SJCRH30 (cell line): ENCODE measurements at regions not wholly inside any gene's neighbourhood (a gene's known extent, or its start where the extent isn't known, plus 50 kb on each side); places are given as distances from the start of the nearest gene placed in this dataset.

Experiments used
- DNase-seq, 2 experiments: peaks; one replicate each; pipeline ENCODE4 v3.0.0-alpha.2; 2015 to 2020
- H3K27ac ChIP-seq: fragments of 250-450 bp; sonication (Bioruptor Pico); 2 replicates; pipeline ENCODE4 v1.5.1; 2020; ENCODE audit warnings: mild to moderate bottlenecking, moderate library complexity
- H3K27me3 ChIP-seq: fragments of 250-450 bp; sonication (Bioruptor Pico); 2 replicates; pipeline ENCODE4 v1.5.1; 2020; ENCODE audit warnings: mild to moderate bottlenecking, moderate library complexity
- H3K36me3 ChIP-seq: fragments of 250-450 bp; sonication (Bioruptor Pico); 2 replicates; pipeline ENCODE4 v1.5.1; 2020; ENCODE audit warnings: mild to moderate bottlenecking, moderate library complexity
- H3K4me1 ChIP-seq: fragments of 250-450 bp; sonication (Bioruptor Pico); 2 replicates; pipeline ENCODE4 v1.5.1; 2020; ENCODE audit warnings: mild to moderate bottlenecking, moderate library complexity
- H3K4me3 ChIP-seq: fragments of 250-450 bp; sonication (Bioruptor Pico); 2 replicates; pipeline ENCODE4 v1.5.1; 2020; ENCODE audit warnings: mild to moderate bottlenecking, moderate library complexity
- H3K9me3 ChIP-seq: fragments of 250-450 bp; sonication (Bioruptor Pico); replicated peaks from 2 replicates; pipeline ENCODE4 v1.5.1; 2020; ENCODE audit warnings: mild to moderate bottlenecking, moderate library complexity

DNA sequence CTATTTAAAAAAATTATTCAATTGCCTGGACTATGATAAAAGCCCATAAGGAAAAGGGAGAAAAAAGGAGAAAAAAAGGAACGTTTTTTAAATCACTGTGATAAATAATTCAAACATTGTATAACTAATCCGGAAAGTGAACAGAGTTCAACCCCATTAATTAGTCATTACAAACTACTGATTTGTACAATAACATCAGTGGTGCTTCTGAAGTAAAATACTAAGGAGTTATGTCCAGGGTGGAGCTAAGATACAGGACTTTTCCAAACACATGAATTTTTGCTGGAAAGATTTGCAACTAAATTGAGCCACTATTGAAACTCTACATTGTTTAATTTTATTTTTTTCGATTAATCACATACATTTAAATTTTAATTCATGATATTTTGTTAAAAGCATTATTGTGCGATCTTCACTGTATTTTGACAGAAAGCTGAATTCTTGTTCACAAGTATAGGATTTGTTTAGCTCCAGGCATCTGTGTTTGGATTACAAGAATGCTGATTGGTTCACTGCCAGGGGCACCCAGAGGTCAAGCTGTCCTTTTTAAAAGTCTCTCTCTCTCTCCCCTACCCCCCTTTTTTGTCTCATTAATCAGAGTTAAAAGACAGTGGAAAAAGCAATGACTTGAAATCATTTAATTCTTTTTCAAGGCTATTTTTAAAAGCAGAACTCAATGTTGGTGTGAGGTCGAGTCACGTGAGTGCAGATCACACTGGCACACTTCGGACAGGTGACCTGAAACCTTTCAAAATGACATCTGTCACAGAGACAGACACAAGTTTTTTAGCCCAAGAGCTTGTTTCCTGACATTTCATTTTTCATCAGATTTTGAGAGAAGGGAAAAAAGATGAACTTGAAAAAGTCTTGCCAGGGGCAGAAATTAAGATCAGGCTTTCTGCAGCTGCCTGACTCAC is 387.3 kb downstream of the NR2F1-AS1 start:
- H3K36me3 ChIP-seq = no peaks in the 10 kb centered on the region
- no peaks in the 10 kb centered on the region for H3K27me3 ChIP-seq
- H3K4me3 ChIP-seq = no peak overlapping the region
- H3K9me3 ChIP-seq = no peaks in the 10 kb centered on the region
- DNase-seq = peak; percentile 8 to 35
- peaks cover 48% of the 10 kb centered on the region for H3K4me1 ChIP-seq
- peak overlapping the region; percentile 77; the same call in 1 of the 2 replicates for H3K27ac ChIP-seq

DNA sequence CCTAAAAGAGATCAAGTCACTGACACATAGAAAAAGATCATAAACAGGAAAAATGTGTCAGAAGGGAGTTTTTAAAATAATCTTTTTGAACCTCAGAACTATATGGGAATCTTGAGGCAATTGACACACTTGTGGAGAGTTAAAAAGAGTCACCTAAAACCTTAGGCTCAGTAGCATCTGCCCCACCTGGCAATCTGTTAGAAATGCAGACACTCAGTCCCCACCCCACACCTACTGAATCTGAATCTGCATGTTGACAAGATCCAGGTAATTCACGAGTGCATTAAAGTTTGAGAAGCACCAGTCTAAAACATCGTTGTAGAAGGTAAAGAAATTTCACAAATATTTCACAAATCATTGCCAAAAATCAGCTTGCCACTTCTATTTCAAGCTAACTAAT is 388.3 kb downstream of the NR2F1-AS1 start:
- no peak for DNase-seq
- peaks cover 48% of the 10 kb centered on the region for H3K4me1 ChIP-seq
- no peak overlapping the region for H3K4me3 ChIP-seq
- no peaks in the 10 kb centered on the region for H3K9me3 ChIP-seq
- H3K36me3 ChIP-seq = no peaks in the 10 kb centered on the region
- peak overlapping the region; percentile 77 for H3K27ac ChIP-seq
- H3K27me3 ChIP-seq = no peaks in the 10 kb centered on the region

GRCh38 chr5:93192087-93192486 is 388.9 kb downstream of the NR2F1-AS1 start:
- Histone ChIP-seq H3K36me3 (no peaks in the 10 kb centered on the region), H3K27ac (peak overlapping the region; percentile 77), H3K9me3 (no peaks in the 10 kb centered on the region), H3K4me1 (peaks cover 48% of the 10 kb centered on the region), H3K27me3 (no peaks in the 10 kb centered on the region), H3K4me3 (no peak overlapping the region)
- DNase-seq = peak; percentile 32 to 77

- H3K27ac ChIP-seq = peak overlapping the region; percentile 77
- no peaks in the 10 kb centered on the region for H3K9me3 ChIP-seq
- no peak overlapping the region for H3K4me3 ChIP-seq
- peaks cover 48% of the 10 kb centered on the region for H3K4me1 ChIP-seq
- H3K36me3 ChIP-seq = no peaks in the 10 kb centered on the region
- H3K27me3 ChIP-seq = no peaks in the 10 kb centered on the region
- no peak for DNase-seq
Observed at GRCh38 chr5:93191035-93191817, 389.8 kb downstream of the NR2F1-AS1 start.

DNA sequence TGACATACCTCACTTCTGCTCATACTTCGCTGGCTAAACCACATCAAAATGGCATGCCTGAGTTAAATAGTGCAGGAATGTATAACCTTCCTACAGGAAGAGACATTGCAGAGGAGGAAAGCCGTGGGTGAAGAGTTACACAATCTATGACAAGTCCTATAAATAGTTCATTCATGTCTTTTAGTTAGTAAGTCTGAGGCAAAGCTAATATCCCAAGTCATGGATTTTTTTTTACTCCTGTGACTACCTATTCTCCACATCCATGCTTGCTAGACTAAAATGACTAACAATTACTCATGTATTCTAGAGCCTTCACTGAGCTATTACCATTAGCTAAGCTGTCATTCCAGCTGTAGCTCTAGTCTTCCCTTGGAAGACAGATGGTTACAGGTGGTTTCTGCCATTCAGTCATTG is 391.3 kb downstream of the NR2F1-AS1 start:
- Histone ChIP-seq H3K4me1 (peaks cover 48% of the 10 kb centered on the region), H3K9me3 (no peaks in the 10 kb centered on the region), H3K27me3 (no peaks in the 10 kb centered on the region), H3K36me3 (no peaks in the 10 kb centered on the region), H3K4me3 (no peak overlapping the region), H3K27ac (peak overlapping the region; percentile 53)
- peak; percentile 25 to 56 for DNase-seq

- Histone ChIP-seq H3K27ac (no peak overlapping the region), H3K27me3 (no peaks in the 10 kb centered on the region), H3K4me1 (peaks cover 47% of the 10 kb centered on the region), H3K9me3 (no peaks in the 10 kb centered on the region), H3K36me3 (no peaks in the 10 kb centered on the region), H3K4me3 (no peak overlapping the region)
- DNase-seq = no peak
Observed at GRCh38 chr5:93188876-93189485, 392.0 kb downstream of the NR2F1-AS1 start.

DNA sequence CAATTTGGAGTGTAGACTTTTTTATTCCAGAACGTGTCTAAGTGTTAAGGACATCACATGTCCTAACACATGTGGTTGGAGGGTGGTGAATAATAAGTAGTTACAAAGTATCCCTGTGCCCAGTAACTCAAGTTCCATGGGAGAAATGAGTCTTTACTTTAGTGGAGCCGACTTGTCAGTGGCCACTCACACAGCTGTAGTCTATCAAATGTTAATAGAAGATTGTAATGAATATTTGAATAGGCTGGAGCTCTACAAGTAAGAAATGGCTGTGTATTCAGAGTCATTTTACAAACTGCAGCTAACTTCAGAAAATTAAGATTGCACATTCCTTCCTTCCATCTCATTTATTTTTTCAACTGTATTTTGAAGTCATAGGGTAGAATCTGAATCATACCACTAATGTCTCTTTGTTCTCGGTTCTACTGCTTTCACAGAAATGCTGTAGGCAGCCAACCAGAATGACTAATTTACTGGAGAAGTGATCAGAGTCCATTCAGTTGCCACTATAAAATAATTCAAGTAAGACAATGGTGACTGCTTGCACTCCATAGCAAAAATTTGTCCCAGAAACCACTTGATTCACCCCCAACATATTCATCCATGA is 394.8 kb downstream of the NR2F1-AS1 start:
- no peak for DNase-seq
- peaks cover 20% of the 10 kb centered on the region for H3K4me1 ChIP-seq
- no peaks in the 10 kb centered on the region for H3K9me3 ChIP-seq
- H3K27ac ChIP-seq = no peak overlapping the region
- H3K36me3 ChIP-seq = no peaks in the 10 kb centered on the region
- no peak overlapping the region for H3K4me3 ChIP-seq
- no peaks in the 10 kb centered on the region for H3K27me3 ChIP-seq

GRCh38 chr5:93184041-93184440 is 397.0 kb downstream of the NR2F1-AS1 start:
- Histone ChIP-seq H3K4me1 (no peaks in the 10 kb centered on the region), H3K9me3 (no peaks in the 10 kb centered on the region), H3K27me3 (no peaks in the 10 kb centered on the region), H3K27ac (no peak overlapping the region), H3K4me3 (no peak overlapping the region), H3K36me3 (no peaks in the 10 kb centered on the region)
- DNase-seq = no peak

DNA sequence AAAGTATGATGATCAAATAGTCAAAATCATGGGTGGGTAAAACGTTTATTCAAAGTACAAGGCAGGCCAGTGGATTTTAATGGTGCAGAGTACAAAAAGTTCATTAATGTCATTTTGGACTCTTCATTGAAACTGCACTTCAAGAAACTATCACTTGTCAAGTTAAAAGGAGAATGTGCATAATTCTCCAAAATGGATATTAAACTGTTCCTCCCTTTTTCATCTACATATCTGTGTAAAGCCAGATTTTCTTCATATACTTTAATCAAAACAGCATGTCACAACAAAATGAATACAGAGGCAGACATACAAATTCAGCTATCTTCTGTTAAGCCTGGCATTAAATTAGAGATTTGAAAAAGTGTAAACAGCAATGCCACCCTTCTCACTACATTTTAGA is 401.6 kb downstream of the NR2F1-AS1 start:
- Histone ChIP-seq H3K27ac (no peak overlapping the region), H3K4me3 (no peak overlapping the region), H3K4me1 (no peaks in the 10 kb centered on the region), H3K36me3 (no peaks in the 10 kb centered on the region), H3K27me3 (no peaks in the 10 kb centered on the region), H3K9me3 (no peaks in the 10 kb centered on the region; the same call in 1 of the 2 replicates)
- DNase-seq = no peak

GRCh38 chr5:93174930-93175329 is 406.1 kb downstream of the NR2F1-AS1 start:
- no peaks in the 10 kb centered on the region for H3K4me1 ChIP-seq

DNA sequence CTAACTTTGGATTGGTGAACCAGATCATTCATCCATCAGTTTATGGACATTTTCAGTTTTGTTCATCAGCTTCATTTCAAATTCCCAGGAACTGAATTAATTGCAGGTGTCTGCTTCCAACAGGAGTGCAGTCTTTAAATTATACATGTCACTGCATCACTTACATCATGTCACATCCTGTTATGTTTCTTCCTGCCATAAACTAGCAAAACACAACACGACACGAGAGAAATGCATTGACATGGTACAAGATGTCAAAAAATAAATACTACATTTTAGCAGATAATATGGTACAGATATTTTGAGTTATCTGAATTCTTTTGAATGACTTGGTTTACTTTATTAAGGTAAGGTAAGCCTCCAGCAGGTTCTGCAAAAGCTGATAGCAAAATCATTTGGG is 415.5 kb downstream of the NR2F1-AS1 start:
- Histone ChIP-seq H3K4me1 (peaks cover 17% of the 10 kb centered on the region), H3K4me3 (no peak overlapping the region), H3K36me3 (no peaks in the 10 kb centered on the region), H3K9me3 (no peaks in the 10 kb centered on the region), H3K27me3 (no peaks in the 10 kb centered on the region), H3K27ac (no peak overlapping the region)
- DNase-seq = no peak

More at GRCh38 chr5:93174930-93175329, 406.1 kb downstream of the NR2F1-AS1 start:
- Histone ChIP-seq H3K27me3 (no peaks in the 10 kb centered on the region), H3K36me3 (no peaks in the 10 kb centered on the region), H3K4me3 (no peak overlapping the region), H3K9me3 (peaks cover 3% of the 10 kb centered on the region; the same call in 1 of the 2 replicates), H3K27ac (no peak overlapping the region)
- DNase-seq = no peak

DNA sequence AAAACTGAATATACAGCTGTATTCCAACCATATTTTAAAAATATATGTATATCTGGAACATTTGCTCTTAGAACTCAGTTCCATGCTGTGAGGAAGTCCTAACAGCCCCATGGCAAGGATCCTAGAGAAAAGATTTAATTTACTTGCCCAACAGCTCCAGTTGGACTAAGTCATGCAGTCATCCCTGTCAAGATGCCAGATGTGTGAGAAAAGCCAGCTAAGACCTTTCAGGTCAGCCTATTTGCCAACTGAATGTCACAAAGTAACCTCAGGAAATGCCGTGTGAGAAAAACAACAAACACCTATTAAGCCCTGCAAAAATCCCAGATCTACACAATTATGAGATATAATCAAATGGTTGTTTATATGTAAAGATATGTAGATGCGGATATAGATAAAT is 416.3 kb downstream of the NR2F1-AS1 start:
- no peaks in the 10 kb centered on the region for H3K27me3 ChIP-seq
- peaks cover 17% of the 10 kb centered on the region for H3K4me1 ChIP-seq
- H3K4me3 ChIP-seq = no peak overlapping the region
- DNase-seq = peak in 1 of 2 experiments; percentile 19
- no peaks in the 10 kb centered on the region for H3K9me3 ChIP-seq
- no peak overlapping the region for H3K27ac ChIP-seq
- no peaks in the 10 kb centered on the region for H3K36me3 ChIP-seq

DNA sequence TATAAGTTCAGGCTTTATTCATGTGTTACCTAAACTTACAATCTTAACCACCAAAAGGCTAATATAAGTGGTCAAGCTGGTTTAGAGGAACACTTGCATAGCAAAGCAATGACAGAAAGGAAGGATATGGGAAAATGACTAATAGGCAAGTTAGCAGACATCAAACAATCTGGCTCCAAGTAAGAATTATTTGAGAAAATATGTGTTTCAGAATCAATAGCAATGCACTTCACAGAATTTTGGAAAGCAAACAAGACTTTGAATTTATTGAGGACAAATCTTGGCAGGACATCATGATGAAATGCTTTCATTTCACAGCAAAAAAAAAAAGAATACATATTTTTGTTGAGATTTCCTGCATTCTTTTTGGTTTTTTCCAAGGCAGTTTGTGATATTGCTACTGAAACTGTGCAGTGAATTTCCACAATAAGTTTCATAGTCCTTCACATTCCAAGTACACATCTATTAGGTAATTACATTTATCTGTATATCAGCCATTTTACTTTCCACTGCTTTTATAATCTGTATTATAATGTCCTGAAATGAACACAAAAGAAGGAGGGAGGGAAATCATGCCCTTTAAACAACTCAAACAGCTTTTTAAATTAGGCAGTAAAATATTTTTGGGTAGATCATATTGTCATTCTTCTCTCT is 417.9 kb downstream of the NR2F1-AS1 start:
- Histone ChIP-seq H3K36me3 (no peaks in the 10 kb centered on the region), H3K27ac (peak overlapping the region; percentile 45), H3K4me3 (no peak overlapping the region), H3K9me3 (no peaks in the 10 kb centered on the region), H3K27me3 (no peaks in the 10 kb centered on the region), H3K4me1 (peaks cover 17% of the 10 kb centered on the region)
- no peak for DNase-seq
